ENCODE measurements at regions not wholly inside any gene's neighbourhood (a gene's known extent, or its start where the extent isn't known, plus 50 kb on each side); places are given as distances from the start of the nearest gene placed in this dataset.
"Not testable (repeated sequence)": the region's sequence is repeated elsewhere in the genome, so short reads cannot be mapped to it uniquely, and the experiment has no call there.

GRCh38 chr20:11976966-11977365, 59.3 kb downstream of the BTBD3 start:
- Mint-ChIP-seq H3K4me3 (no peak overlapping the region), H3K4me1 (no peaks in the 10 kb centered on the region), H3K36me3 (no peaks in the 10 kb centered on the region), H3K9me3 (peaks cover 9% of the 10 kb centered on the region), H3K27ac (no peak overlapping the region)
- ATAC-seq (no peak), DNase-seq (ENCODE audit: low spot score in 2 of 2) (no peak)

GRCh38 chr20:11978496-11978895, 60.8 kb downstream of the BTBD3 start:
- no peak for DNase-seq (ENCODE audit: low spot score in 2 of 2)
- Mint-ChIP-seq H3K36me3 (no peaks in the 10 kb centered on the region), H3K4me3 (no peak overlapping the region), H3K27ac (no peak overlapping the region), H3K4me1 (no peaks in the 10 kb centered on the region), H3K9me3 (peaks cover 6% of the 10 kb centered on the region)
- no peak for ATAC-seq

GRCh38 chr20:11979306-11979990, 61.8 kb downstream of the BTBD3 start:
- H3K4me3 Mint-ChIP-seq = no peak overlapping the region
- no peak overlapping the region for H3K27ac Mint-ChIP-seq
- no peaks in the 10 kb centered on the region for H3K4me1 Mint-ChIP-seq
- no peaks in the 10 kb centered on the region for H3K36me3 Mint-ChIP-seq
- ATAC-seq (no peak), DNase-seq (ENCODE audit: low spot score in 2 of 2) (no peak)
- H3K9me3 Mint-ChIP-seq = peaks cover 2% of the 10 kb centered on the region

GRCh38 chr20:11980263-11980662, 62.6 kb downstream of the BTBD3 start:
- ATAC-seq = no peak
- no peak for DNase-seq (ENCODE audit: low spot score in 2 of 2)
- Mint-ChIP-seq H3K36me3 (no peaks in the 10 kb centered on the region), H3K27ac (no peak overlapping the region), H3K4me3 (no peak overlapping the region), H3K9me3 (peaks cover 2% of the 10 kb centered on the region), H3K4me1 (no peaks in the 10 kb centered on the region)

- H3K4me3 Mint-ChIP-seq = no peak overlapping the region
- H3K36me3 Mint-ChIP-seq = no peaks in the 10 kb centered on the region
- H3K27ac Mint-ChIP-seq = no peak overlapping the region
- no peak for ATAC-seq
- H3K4me1 Mint-ChIP-seq = no peaks in the 10 kb centered on the region
- DNase-seq (ENCODE audit: low spot score in 2 of 2) = no peak
- peaks cover 10% of the 10 kb centered on the region for H3K9me3 Mint-ChIP-seq
Observed at GRCh38 chr20:11981366-11981947, 63.8 kb downstream of the BTBD3 start.

- H3K27ac Mint-ChIP-seq = no peak overlapping the region
- peaks cover 9% of the 10 kb centered on the region for H3K9me3 Mint-ChIP-seq
- DNase-seq (ENCODE audit: low spot score in 2 of 2) = no peak
- H3K4me1 Mint-ChIP-seq = no peaks in the 10 kb centered on the region
- H3K36me3 Mint-ChIP-seq = no peaks in the 10 kb centered on the region
- no peak for ATAC-seq
- H3K4me3 Mint-ChIP-seq = no peak overlapping the region
Observed at GRCh38 chr20:11982289-11982954, 64.7 kb downstream of the BTBD3 start.

GRCh38 chr20:11982955-11983470, 65.3 kb downstream of the BTBD3 start:
- H3K36me3 Mint-ChIP-seq = no peaks in the 10 kb centered on the region
- DNase-seq (ENCODE audit: low spot score in 2 of 2) (no peak), ATAC-seq (no peak)
- H3K9me3 Mint-ChIP-seq = peaks cover 13% of the 10 kb centered on the region
- H3K4me3 Mint-ChIP-seq = no peak overlapping the region
- no peaks in the 10 kb centered on the region for H3K4me1 Mint-ChIP-seq
- no peak overlapping the region for H3K27ac Mint-ChIP-seq

- Mint-ChIP-seq H3K27ac (no peak overlapping the region), H3K36me3 (no peaks in the 10 kb centered on the region), H3K4me3 (no peak overlapping the region), H3K9me3 (peaks cover 18% of the 10 kb centered on the region), H3K4me1 (no peaks in the 10 kb centered on the region)
- DNase-seq (ENCODE audit: low spot score in 2 of 2) (no peak), ATAC-seq (no peak)
Observed at GRCh38 chr20:11986954-11987353, 69.3 kb downstream of the BTBD3 start.

GRCh38 chr20:11987526-11987925, 69.8 kb downstream of the BTBD3 start:
- Mint-ChIP-seq H3K4me1 (no peaks in the 10 kb centered on the region), H3K36me3 (no peaks in the 10 kb centered on the region), H3K9me3 (peaks cover 21% of the 10 kb centered on the region), H3K4me3 (no peak overlapping the region), H3K27ac (no peak overlapping the region)
- ATAC-seq = no peak
- no peak for DNase-seq (ENCODE audit: low spot score in 2 of 2)

- H3K4me3 Mint-ChIP-seq = no peak overlapping the region
- no peaks in the 10 kb centered on the region for H3K4me1 Mint-ChIP-seq
- ATAC-seq (no peak), DNase-seq (ENCODE audit: low spot score in 2 of 2) (no peak)
- peaks cover 23% of the 10 kb centered on the region for H3K9me3 Mint-ChIP-seq
- H3K27ac Mint-ChIP-seq = no peak overlapping the region
- no peaks in the 10 kb centered on the region for H3K36me3 Mint-ChIP-seq
Observed at GRCh38 chr20:11989018-11989771, 71.5 kb downstream of the BTBD3 start.

GRCh38 chr20:11992426-11992825, 74.7 kb downstream of the BTBD3 start:
- no peaks in the 10 kb centered on the region for H3K36me3 Mint-ChIP-seq
- no peak for DNase-seq (ENCODE audit: low spot score in 2 of 2)

GRCh38 chr20:11993886-11994461, 76.3 kb downstream of the BTBD3 start:
- ATAC-seq (no peak), DNase-seq (ENCODE audit: low spot score in 2 of 2) (no peak)
- Mint-ChIP-seq H3K9me3 (peaks cover 12% of the 10 kb centered on the region), H3K4me3 (no peak overlapping the region), H3K36me3 (no peaks in the 10 kb centered on the region), H3K27ac (no peak overlapping the region), H3K4me1 (no peaks in the 10 kb centered on the region)

More at GRCh38 chr20:11992426-11992825, 74.7 kb downstream of the BTBD3 start:
- H3K9me3 Mint-ChIP-seq = peaks cover 18% of the 10 kb centered on the region
- no peak overlapping the region for H3K4me3 Mint-ChIP-seq
- no peaks in the 10 kb centered on the region for H3K4me1 Mint-ChIP-seq
- H3K27ac Mint-ChIP-seq = no peak overlapping the region
- ATAC-seq = no peak

GRCh38 chr20:11995805-11996567, 78.3 kb downstream of the BTBD3 start:
- no peak overlapping the region for H3K4me3 Mint-ChIP-seq
- no peak for DNase-seq (ENCODE audit: low spot score in 2 of 2)
- peaks cover 14% of the 10 kb centered on the region for H3K9me3 Mint-ChIP-seq
- H3K36me3 Mint-ChIP-seq = no peaks in the 10 kb centered on the region
- H3K4me1 Mint-ChIP-seq = no peaks in the 10 kb centered on the region
- no peak for ATAC-seq
- no peak overlapping the region for H3K27ac Mint-ChIP-seq

- not testable (repeated sequence) for H3K4me1 Mint-ChIP-seq; H3K27ac Mint-ChIP-seq; ATAC-seq; H3K36me3 Mint-ChIP-seq; DNase-seq (ENCODE audit: low spot score in 2 of 2); H3K4me3 Mint-ChIP-seq
- H3K9me3 Mint-ChIP-seq = peaks cover 10% of the 10 kb centered on the region
Observed at GRCh38 chr20:12004776-12005175, 87.1 kb downstream of the BTBD3 start.

All from stimulated activated effector memory CD8-positive, alpha-beta T cell treated with anti-CD3 and anti-CD28 coated beads, Interleukin-12 subunit alpha, Interleukin-12 subunit beta, amount 100 ng/mL, for 72 hours (primary cell).